GM19397 (cell line): ENCODE measurements at regions not wholly inside any gene's neighbourhood (a gene's known extent, or its start where the extent isn't known, plus 50 kb on each side); places are given as distances from the start of the nearest gene placed in this dataset.
"Not testable (repeated sequence)": the region's sequence is repeated elsewhere in the genome, so short reads cannot be mapped to it uniquely, and the experiment has no call there.

ENCODE experiments used
- ATAC-seq: cut with Tn5 transposase; IDR thresholded peaks from one replicate; pipeline ENCODE4 v1.9.1; 2021; ENCODE audit warnings: mild to moderate bottlenecking, moderate library complexity; ENCODE audit not compliant: unreplicated experiment

DNA sequence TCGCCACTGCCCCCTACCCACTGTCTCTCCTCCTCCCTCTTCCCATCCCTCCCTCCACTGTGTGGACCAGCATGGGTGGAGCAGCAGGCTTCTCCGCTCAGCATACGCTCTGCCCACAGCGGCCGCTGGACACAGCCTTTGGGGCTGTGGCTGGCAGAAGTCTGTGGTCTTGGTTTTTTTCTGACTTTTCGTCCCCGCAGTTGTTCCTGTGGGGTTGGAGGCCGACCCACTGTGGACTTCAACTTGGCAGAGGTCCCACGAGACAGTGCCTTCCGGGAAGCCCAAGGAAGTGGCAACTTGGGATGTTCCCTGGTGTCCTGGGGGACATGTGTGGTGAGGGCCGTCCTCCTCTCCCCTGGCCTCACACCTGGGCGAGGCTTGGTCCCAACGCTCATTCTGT lies 162.5 kb upstream of the C1orf174 start:
- ATAC-seq: no peak

GRCh38 chr1:4062992-4063391 lies 162.9 kb upstream of the C1orf174 start:
- no peak for ATAC-seq

- ATAC-seq: no peak
Measured at GRCh38 chr1:4063516-4063915, 163.4 kb upstream of the C1orf174 start.

GRCh38 chr1:4064150-4064889 lies 164.2 kb upstream of the C1orf174 start:
- ATAC-seq: no peak

DNA sequence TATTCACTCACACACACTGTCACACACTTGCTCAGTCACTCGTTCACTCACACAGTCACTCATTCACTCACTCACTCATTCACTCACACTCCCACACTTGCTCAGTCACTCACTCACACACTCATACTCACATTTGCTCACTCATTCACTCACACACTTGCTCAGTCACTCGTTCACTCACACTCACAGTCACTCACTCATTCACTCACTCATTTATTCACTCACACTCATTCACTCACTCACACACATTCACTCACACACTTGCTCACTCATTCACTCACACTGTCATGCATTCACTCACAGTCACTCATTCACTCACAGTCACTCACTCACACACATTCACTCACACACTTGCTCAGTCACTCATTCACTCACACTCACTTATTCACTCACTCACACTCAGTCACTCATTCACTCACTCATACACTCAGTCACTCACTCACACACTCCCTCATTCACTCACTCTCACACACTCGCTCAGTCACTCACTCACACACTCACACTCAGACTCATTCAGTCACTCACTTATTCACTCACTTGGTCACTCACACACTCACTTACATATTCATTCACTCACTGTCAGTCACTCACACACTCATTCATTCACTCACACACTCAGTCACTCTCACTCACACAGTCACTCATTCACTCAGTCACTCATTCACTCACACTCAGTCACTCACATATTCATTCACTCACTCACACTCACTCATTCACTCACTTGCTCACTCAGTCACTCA lies 167.0 kb upstream of the C1orf174 start:
- no peak for ATAC-seq

DNA sequence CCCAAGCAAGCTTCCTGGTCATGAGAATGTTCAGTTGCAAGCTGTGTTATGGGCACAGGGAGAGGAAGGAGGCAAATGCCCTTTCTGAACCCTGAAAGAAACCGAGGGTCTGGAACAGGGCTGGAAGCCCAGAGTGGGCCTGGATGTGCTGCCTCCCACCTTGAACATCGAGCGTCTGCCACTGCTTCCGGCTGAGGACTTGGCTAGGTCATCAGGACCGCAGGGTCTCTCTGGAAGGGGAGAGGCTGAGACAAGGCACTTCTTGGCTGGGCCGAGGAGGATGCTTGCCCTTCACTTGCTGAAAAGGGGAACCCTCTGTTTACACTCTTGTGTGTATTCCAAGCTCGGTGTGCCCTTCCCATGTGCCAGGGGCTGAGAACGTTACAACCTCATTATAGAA lies 168.0 kb upstream of the C1orf174 start:
- ATAC-seq: no peak

- no peak for ATAC-seq
Measured at GRCh38 chr1:4071653-4072052, 171.6 kb upstream of the C1orf174 start.

DNA sequence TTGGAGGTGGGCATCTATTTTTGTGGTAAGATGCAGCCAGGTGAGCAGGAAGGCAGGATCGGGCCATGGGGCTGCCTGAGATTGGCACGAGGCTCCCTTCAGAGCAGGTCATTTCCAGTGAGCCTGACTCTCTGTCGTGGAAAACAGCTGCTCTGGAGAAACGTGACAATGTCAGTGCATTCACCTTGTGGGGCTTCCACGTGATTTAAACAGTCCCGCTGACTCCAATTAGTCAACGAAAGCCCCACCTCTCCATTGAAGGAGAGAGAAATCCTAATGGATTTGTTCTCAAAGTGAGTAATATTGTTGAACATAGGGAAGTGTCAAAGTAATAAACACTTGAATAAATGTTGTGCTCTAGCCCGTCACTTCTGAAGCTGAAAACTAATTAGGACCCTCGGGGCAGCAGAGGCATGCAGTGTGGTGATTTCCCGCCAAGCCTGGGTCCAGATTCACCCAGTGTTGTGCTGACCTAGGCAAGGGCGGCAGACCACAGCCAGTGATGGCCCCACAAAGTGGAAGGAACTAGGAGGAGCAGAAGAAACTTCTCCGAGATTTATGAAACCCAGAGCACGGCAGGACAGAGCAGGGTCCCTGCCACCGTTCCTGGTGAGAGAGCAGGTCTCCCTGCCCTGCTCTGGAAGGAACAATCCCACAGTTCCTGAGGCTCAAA lies 172.5 kb upstream of the C1orf174 start:
- no peak for ATAC-seq

DNA sequence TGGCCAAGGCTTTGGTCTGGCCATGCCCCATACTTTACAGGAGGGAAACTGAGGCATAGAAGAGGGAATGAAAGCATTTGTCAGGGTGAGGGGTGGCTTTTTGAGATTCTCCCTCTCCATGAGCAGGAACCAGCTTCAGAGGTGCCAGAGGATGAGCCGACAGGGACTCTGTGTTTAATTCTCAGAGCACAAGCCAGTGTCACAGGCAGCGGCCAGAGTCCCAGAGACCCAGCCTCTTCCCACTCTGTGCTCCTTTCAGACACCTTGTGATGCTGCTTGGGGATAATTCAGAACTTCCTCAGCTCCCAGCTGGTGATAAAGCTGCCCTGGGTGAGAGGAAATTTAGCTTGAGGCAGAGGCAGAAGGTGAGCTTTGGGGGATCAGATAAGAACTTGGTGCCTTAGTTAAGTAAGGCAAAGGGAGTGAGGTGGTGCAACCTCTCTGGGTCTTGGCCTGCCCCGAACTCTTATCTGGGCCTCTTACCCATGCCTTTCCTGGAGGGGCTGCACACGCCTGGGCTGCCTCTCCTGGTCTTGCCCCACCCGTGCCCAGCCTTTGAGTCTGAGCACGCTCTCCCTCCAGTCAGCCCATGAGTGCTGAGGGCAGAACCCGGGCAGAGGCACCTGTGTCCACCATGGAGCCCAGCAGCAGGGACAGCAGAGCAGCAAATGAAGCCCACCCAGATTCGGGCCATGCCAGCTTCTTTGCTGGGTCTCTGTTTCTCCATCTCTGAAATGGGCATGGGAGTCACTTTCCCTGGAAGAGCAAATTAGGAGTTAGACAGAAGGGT lies 175.6 kb upstream of the C1orf174 start:
- no peak for ATAC-seq

GRCh38 chr1:4076346-4076745 lies 176.3 kb upstream of the C1orf174 start:
- ATAC-seq: no peak

DNA sequence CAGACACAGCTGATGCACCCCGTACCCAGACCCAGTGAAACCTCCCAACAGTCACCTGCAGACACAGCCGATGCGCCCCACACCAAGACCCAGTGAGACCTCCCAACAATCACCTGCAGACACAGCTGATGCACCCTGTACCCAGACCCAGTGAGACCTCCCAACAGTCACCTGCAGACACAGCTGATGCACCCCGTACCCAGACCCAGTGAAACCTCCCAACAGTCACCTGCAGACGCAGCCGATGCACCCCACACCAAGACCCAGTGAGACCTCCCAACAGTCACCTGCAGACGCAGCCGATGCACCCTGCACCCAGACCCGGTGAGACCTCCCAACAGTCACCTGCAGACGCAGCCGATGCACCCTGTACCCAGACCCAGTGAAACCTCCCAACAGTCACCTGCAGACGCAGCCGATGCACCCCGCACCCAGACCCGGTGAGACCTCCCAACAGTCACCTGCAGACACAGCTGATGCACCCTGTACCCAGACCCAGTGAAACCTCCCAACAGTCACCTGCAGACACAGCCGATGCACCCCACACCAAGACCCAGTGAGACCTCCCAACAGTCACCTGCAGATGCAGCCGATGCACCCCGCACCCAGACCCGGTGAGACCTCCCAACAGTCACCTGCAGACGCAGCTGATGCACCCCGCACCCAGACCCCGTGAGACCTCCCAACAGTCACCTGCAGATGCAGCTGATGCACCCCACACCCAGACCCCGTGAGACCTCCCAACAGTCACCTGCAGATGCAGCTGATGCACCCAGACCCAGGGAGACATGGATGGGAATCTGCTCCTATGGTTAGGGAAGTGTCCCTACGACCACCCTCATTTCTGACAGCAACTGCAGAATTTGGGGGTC lies 178.3 kb upstream of the C1orf174 start:
- not testable (repeated sequence) for ATAC-seq

GRCh38 chr1:4079815-4080214 lies 179.7 kb upstream of the C1orf174 start:
- no peak for ATAC-seq

- ATAC-seq: no peak
Measured at GRCh38 chr1:4081806-4082711, 182.0 kb upstream of the C1orf174 start.

DNA sequence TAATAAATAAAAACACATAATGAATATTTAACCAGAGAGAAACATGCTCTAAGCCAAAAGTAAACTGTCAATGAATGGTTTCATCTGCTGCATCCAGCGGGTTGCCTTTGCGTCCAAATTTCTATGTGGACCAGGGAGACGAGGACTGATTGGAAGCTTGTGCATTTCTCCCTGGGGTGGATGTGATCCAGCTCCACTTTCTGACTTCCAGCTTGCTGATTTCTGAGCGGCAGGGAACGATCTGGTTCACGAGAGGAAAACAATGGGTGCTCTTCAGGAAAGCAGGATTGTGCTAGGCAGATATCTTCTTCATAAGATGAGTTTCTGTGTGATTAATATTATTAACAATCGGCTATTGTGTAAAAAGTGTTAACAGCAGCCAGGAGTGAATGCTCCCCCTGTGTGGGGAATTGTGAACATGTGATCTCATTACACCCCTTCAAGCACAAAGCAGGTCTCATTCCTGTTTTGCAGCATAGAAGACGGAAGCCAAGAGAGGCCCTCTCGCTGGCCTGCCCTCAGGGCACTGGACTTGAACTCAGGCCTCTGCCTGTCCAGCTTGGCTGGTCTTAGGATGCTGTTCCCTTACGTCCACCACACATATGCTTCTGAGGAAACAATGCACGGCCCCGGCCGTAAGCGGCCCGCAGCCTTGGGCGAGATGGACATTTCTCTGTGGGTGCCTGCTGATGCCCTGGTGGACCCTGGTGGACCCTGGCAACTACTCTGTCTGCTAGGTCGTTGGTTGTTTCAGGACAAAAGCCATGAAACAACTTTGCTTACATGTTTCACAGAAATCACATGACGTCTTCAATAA lies 183.4 kb upstream of the C1orf174 start:
- no peak for ATAC-seq

DNA sequence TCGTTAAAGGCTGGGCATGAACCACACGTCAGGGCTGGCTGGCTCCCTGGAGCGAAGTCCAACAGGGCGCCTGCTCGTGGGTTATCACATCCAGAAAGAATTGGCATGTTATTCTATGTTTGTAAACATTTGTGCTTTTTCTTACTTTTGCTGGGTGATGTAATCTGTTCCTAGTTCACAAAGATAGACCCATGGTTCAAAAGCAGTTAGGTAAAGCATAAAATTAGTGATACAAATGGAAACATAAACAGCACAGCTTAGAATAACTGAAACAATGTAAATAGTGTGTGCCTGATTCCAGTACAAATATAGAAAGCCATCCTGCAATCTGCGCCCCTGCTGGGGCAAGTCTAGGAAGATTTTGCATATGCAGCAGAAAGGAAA lies 184.0 kb upstream of the C1orf174 start:
- no peak for ATAC-seq

DNA sequence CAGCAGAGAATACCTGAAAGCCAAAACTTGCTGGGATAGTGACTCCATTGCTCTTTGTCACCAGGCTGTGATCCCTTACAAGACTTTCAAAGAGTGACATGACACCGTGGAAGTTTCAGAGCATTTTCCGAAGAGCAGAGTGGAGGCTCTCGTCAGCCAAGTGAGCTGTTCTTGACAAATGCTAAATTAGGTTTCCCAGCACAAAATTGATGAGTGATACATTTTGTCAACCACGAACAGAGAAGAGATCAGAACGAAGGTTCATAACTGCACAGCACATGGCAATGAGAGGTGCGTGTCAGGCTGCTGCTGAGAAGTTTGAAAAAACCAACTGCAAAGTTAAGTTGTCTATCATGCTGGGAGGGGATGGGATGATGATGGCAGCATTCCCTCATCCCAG lies 184.4 kb upstream of the C1orf174 start:
- no peak for ATAC-seq

DNA sequence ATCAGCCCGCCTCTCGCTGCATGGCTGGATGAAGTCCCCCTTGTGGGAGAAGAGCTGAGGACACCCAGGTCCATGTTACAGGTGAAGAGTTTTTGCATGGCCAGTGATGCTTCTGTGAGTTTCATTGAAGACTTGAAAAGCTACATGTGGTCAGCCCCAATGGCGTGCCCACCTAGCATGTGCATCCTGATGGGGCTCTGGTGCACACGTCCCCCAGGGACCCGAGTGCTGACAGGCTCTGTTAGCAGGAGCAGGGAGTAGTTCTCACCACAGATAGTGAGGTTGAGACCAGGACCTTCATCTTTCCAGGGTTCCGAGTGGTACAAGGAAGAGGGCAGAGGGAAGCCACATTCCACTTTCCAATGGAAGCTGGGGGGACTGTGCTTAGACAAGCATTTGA lies 184.8 kb upstream of the C1orf174 start:
- no peak for ATAC-seq

GRCh38 chr1:4085546-4085945 lies 185.5 kb upstream of the C1orf174 start:
- no peak for ATAC-seq
